NCI-H82 treated with DMSO at 0.1 percent for 48 hours (cell line): ENCODE measurements at regions not wholly inside any gene's neighbourhood (a gene's known extent, or its start where the extent isn't known, plus 50 kb on each side); places are given as distances from the start of the nearest gene placed in this dataset.
"Not testable (repeated sequence)": the region's sequence is repeated elsewhere in the genome, so short reads cannot be mapped to it uniquely, and the experiment has no call there.

ENCODE experiments used
- DNase-seq: peaks from one replicate; lab custom pipeline; 2025; ENCODE audit not compliant: unreplicated experiment; lab: John Stamatoyannopoulos, UW

- not testable (repeated sequence) for DNase-seq
Observed at GRCh38 chr15:22519213-22519612, 60.5 kb downstream of the GOLGA6L22 start.

- DNase-seq, result not testable (repeated sequence)
Observed at GRCh38 chr15:22526537-22526936, 67.8 kb downstream of the GOLGA6L22 start.

GRCh38 chr15:22527016-22527415 lies 68.3 kb downstream of the GOLGA6L22 start:
- DNase-seq, result not testable (repeated sequence)

- not testable (repeated sequence) for DNase-seq
Observed at GRCh38 chr15:22529200-22529599, 70.5 kb downstream of the GOLGA6L22 start.

GRCh38 chr15:22559701-22560100 lies 101.0 kb downstream of the GOLGA6L22 start:
- DNase-seq, result not testable (repeated sequence)

GRCh38 chr15:22561716-22562115 lies 103.0 kb downstream of the GOLGA6L22 start:
- DNase-seq, result not testable (repeated sequence)

- not testable (repeated sequence) for DNase-seq
Observed at GRCh38 chr15:22566510-22566909, 107.8 kb downstream of the GOLGA6L22 start.

GRCh38 chr15:22569486-22569885 lies 110.8 kb downstream of the GOLGA6L22 start:
- not testable (repeated sequence) for DNase-seq

GRCh38 chr15:22572152-22572735 lies 113.5 kb downstream of the GOLGA6L22 start:
- not testable (repeated sequence) for DNase-seq

GRCh38 chr15:22572792-22573191 lies 114.1 kb downstream of the GOLGA6L22 start:
- not testable (repeated sequence) for DNase-seq

GRCh38 chr15:22577828-22578227 lies 119.1 kb downstream of the GOLGA6L22 start:
- DNase-seq, result not testable (repeated sequence)

GRCh38 chr15:22579213-22579612 lies 120.5 kb downstream of the GOLGA6L22 start:
- not testable (repeated sequence) for DNase-seq

GRCh38 chr15:22587391-22587790 lies 128.7 kb downstream of the GOLGA6L22 start:
- not testable (repeated sequence) for DNase-seq

- DNase-seq, result not testable (repeated sequence)
Observed at GRCh38 chr15:22598552-22598951, 139.8 kb downstream of the GOLGA6L22 start.

- DNase-seq, result not testable (repeated sequence)
Observed at GRCh38 chr15:22599526-22600320, 141.0 kb downstream of the GOLGA6L22 start.

- not testable (repeated sequence) for DNase-seq
Observed at GRCh38 chr15:22616976-22617375, 158.3 kb downstream of the GOLGA6L22 start.

- DNase-seq, result not testable (repeated sequence)
Observed at GRCh38 chr15:22631789-22632188, 154.7 kb upstream of the NIPA1 start.

GRCh38 chr15:22639983-22640382 lies 146.5 kb upstream of the NIPA1 start:
- peak; percentile 47 for DNase-seq

- DNase-seq, result not testable (repeated sequence)
Observed at GRCh38 chr15:22649458-22649857, 137.0 kb upstream of the NIPA1 start.

GRCh38 chr15:22651179-22651578 lies 135.3 kb upstream of the NIPA1 start:
- not testable (repeated sequence) for DNase-seq

GRCh38 chr15:22664294-22665058 lies 122.0 kb upstream of the NIPA1 start:
- not testable (repeated sequence) for DNase-seq
